Uterus (tissue), 2 donors: ENCODE measurements at regions not wholly inside any gene's neighbourhood (a gene's known extent, or its start where the extent isn't known, plus 50 kb on each side); places are given as distances from the start of the nearest gene placed in this dataset.

ENCODE experiments used
- POLR2A ChIP-seq, 2 donors: fragments of 450-650 bp; IDR thresholded peaks; one replicate each; pipeline ENCODE4 v1.6.1; 2016; ENCODE audit warnings: antibody characterized with exemption in 2 of 2, mild to moderate bottlenecking in 1 of 2, moderate library complexity in 1 of 2
- TF ChIP-seq, protein P1 (sequence below), 4 experiments: fragments of 200-600 bp in 2 of 4; fragments of 450-650 bp in 2 of 4; sonication (generic) in 2 of 4; IDR thresholded peaks; one replicate each; pipeline ENCODE4 v1.5.1; 2016 to 2019; ENCODE audit warnings: antibody characterized with exemption in 4 of 4, mild to moderate bottlenecking in 2 of 4, moderate library complexity in 1 of 4

DNA sequence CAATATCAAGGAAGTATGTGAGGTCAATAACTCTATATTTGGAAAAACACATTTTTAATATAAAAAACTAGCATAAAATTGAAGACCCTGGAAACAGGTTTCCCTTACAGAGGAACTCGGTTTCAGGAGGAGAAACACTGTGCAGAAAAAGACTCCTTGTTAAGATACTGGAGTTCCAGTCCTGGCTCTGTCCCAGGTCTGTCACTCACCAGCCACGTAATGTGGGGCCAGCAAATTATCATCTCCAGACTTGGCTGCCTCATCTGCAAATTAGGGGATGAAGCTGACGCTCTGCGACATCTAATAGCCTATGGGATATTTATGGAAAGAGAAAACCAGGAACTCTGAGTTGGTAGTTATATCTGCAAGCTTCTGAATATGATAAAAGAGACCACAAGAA lies 702.7 kb downstream of the EPHA7 start:
- TF ChIP-seq, protein P1, sequence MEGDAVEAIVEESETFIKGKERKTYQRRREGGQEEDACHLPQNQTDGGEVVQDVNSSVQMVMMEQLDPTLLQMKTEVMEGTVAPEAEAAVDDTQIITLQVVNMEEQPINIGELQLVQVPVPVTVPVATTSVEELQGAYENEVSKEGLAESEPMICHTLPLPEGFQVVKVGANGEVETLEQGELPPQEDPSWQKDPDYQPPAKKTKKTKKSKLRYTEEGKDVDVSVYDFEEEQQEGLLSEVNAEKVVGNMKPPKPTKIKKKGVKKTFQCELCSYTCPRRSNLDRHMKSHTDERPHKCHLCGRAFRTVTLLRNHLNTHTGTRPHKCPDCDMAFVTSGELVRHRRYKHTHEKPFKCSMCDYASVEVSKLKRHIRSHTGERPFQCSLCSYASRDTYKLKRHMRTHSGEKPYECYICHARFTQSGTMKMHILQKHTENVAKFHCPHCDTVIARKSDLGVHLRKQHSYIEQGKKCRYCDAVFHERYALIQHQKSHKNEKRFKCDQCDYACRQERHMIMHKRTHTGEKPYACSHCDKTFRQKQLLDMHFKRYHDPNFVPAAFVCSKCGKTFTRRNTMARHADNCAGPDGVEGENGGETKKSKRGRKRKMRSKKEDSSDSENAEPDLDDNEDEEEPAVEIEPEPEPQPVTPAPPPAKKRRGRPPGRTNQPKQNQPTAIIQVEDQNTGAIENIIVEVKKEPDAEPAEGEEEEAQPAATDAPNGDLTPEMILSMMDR (IDR thresholded peaks at IDR 0.05), result no peak
- TF ChIP-seq POLR2A (IDR thresholded peaks at IDR 0.05), result no peak
